ENCODE measurements at regions not wholly inside any gene's neighbourhood (a gene's known extent, or its start where the extent isn't known, plus 50 kb on each side); places are given as distances from the start of the nearest gene placed in this dataset.
A peak's percentile ranks its signal among the peaks of the same experiment; 100 is the strongest.
"Not testable (repeated sequence)": the region's sequence is repeated elsewhere in the genome, so short reads cannot be mapped to it uniquely, and the experiment has no call there.

GRCh38 chr13:50539791-50540530 is 303.5 kb downstream of the DLEU7 start:
- H4K20me1 ChIP-seq (ENCODE audit: insufficient read depth, low read length) = no peaks in the 10 kb centered on the region
- TF ChIP-seq, protein P1, sequence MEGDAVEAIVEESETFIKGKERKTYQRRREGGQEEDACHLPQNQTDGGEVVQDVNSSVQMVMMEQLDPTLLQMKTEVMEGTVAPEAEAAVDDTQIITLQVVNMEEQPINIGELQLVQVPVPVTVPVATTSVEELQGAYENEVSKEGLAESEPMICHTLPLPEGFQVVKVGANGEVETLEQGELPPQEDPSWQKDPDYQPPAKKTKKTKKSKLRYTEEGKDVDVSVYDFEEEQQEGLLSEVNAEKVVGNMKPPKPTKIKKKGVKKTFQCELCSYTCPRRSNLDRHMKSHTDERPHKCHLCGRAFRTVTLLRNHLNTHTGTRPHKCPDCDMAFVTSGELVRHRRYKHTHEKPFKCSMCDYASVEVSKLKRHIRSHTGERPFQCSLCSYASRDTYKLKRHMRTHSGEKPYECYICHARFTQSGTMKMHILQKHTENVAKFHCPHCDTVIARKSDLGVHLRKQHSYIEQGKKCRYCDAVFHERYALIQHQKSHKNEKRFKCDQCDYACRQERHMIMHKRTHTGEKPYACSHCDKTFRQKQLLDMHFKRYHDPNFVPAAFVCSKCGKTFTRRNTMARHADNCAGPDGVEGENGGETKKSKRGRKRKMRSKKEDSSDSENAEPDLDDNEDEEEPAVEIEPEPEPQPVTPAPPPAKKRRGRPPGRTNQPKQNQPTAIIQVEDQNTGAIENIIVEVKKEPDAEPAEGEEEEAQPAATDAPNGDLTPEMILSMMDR (IDR thresholded peaks at IDR 0.05; ENCODE audit: extremely low read depth, low read depth, low read length) = no peak
- DNase-seq (ENCODE audit: insufficient read length, low spot score, missing footprints) = no peak
- H2AFZ ChIP-seq (ENCODE audit: low read length) = no peak overlapping the region
- no peaks in the 10 kb centered on the region for H3K79me2 ChIP-seq (ENCODE audit: insufficient read depth, low read length)
- H3K4me2 ChIP-seq (ENCODE audit: insufficient read depth, low read length) = no peak overlapping the region
- H3K36me3 ChIP-seq (ENCODE audit: insufficient read depth, low read length) = no peaks in the 10 kb centered on the region
- H3K4me1 ChIP-seq (ENCODE audit: insufficient read depth, low read length) = peaks cover 24% of the 10 kb centered on the region
- H3K4me3 ChIP-seq (ENCODE audit: insufficient read depth, low read length) = no peak overlapping the region
- H3K27ac ChIP-seq (ENCODE audit: low read depth, low read length) = no peak overlapping the region
- no peaks in the 10 kb centered on the region for H3K9me3 ChIP-seq (ENCODE audit: low read depth, low read length)
- H3K27me3 ChIP-seq (ENCODE audit: insufficient read depth, low read length) = no peaks in the 10 kb centered on the region

GRCh38 chr13:50543141-50543540 is 300.4 kb downstream of the DLEU7 start:
- no peaks in the 10 kb centered on the region for H3K36me3 ChIP-seq (ENCODE audit: insufficient read depth, low read length)
- H3K27ac ChIP-seq (ENCODE audit: low read depth, low read length) = no peak overlapping the region
- no peak for DNase-seq (ENCODE audit: insufficient read length, low spot score, missing footprints)
- peaks cover 18% of the 10 kb centered on the region for H3K4me1 ChIP-seq (ENCODE audit: insufficient read depth, low read length)
- no peaks in the 10 kb centered on the region for H3K79me2 ChIP-seq (ENCODE audit: insufficient read depth, low read length)
- no peaks in the 10 kb centered on the region for H4K20me1 ChIP-seq (ENCODE audit: insufficient read depth, low read length)
- H3K9me3 ChIP-seq (ENCODE audit: low read depth, low read length) = no peaks in the 10 kb centered on the region
- no peak overlapping the region for H2AFZ ChIP-seq (ENCODE audit: low read length)
- TF ChIP-seq, protein P1 (IDR thresholded peaks at IDR 0.05; ENCODE audit: extremely low read depth, low read depth, low read length) = no peak
- no peak overlapping the region for H3K4me2 ChIP-seq (ENCODE audit: insufficient read depth, low read length)
- H3K4me3 ChIP-seq (ENCODE audit: insufficient read depth, low read length) = no peak overlapping the region
- H3K27me3 ChIP-seq (ENCODE audit: insufficient read depth, low read length) = no peaks in the 10 kb centered on the region

DNA sequence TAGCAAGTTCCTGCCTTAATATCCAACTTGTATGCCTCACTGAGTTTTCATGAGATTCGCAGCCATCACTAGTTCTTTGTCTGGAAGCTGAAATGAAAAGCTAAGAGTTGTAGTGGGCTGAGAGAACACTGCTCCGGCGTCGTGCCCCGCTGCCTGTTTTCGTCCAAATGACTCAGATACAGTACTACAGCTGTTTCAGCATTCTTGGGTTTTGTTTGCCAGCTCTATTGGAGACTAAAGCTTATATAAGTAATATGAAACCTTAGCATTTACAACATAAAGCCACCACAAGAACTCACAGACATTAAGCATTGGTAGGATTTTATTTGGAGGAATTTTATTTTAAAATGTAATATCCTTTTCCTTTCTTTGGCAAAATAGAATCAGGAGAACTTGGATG is 299.7 kb downstream of the DLEU7 start:
- Histone ChIP-seq H3K27ac (ENCODE audit: low read depth, low read length) (peak overlapping the region; percentile 32), H2AFZ (ENCODE audit: low read length) (peak overlapping the region; percentile 58), H4K20me1 (ENCODE audit: insufficient read depth, low read length) (no peaks in the 10 kb centered on the region), H3K4me1 (ENCODE audit: insufficient read depth, low read length) (peaks cover 18% of the 10 kb centered on the region), H3K9me3 (ENCODE audit: low read depth, low read length) (no peaks in the 10 kb centered on the region), H3K79me2 (ENCODE audit: insufficient read depth, low read length) (no peaks in the 10 kb centered on the region), H3K4me2 (ENCODE audit: insufficient read depth, low read length) (peak overlapping the region; percentile 71), H3K36me3 (ENCODE audit: insufficient read depth, low read length) (no peaks in the 10 kb centered on the region), H3K4me3 (ENCODE audit: insufficient read depth, low read length) (peak overlapping the region; percentile 48), H3K27me3 (ENCODE audit: insufficient read depth, low read length) (no peaks in the 10 kb centered on the region)
- TF ChIP-seq, protein P1 (IDR thresholded peaks at IDR 0.05; ENCODE audit: extremely low read depth, low read depth, low read length) = no peak
- no peak for DNase-seq (ENCODE audit: insufficient read length, low spot score, missing footprints)

DNA sequence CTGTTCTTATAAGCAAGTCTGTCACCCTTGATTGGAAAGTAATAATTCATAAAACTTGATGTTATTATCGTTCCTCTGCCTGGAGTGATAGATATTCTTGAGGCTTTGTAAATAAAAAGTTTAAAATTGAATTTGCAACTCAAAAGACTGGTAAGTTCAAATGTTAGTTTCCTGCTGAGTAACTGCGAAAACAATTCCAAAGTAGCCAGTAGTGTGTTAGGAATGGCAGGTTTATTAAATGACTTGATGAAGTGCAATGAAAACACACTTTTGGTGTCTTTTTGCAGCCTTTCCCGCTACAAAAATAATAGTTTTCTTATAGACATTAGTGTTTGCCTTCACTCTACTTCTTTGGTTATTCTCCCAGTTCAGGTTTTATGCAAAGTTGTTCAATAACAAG is 299.3 kb downstream of the DLEU7 start:
- Histone ChIP-seq H2AFZ (ENCODE audit: low read length) (no peak overlapping the region), H3K9me3 (ENCODE audit: low read depth, low read length) (no peaks in the 10 kb centered on the region), H3K27me3 (ENCODE audit: insufficient read depth, low read length) (no peaks in the 10 kb centered on the region), H3K4me2 (ENCODE audit: insufficient read depth, low read length) (peak overlapping the region; percentile 71), H3K4me3 (ENCODE audit: insufficient read depth, low read length) (no peak overlapping the region), H4K20me1 (ENCODE audit: insufficient read depth, low read length) (no peaks in the 10 kb centered on the region), H3K4me1 (ENCODE audit: insufficient read depth, low read length) (peaks cover 18% of the 10 kb centered on the region), H3K79me2 (ENCODE audit: insufficient read depth, low read length) (no peaks in the 10 kb centered on the region), H3K36me3 (ENCODE audit: insufficient read depth, low read length) (no peaks in the 10 kb centered on the region), H3K27ac (ENCODE audit: low read depth, low read length) (peak overlapping the region; percentile 32)
- TF ChIP-seq, protein P1 (IDR thresholded peaks at IDR 0.05; ENCODE audit: extremely low read depth, low read depth, low read length) = no peak
- no peak for DNase-seq (ENCODE audit: insufficient read length, low spot score, missing footprints)

GRCh38 chr13:50547175-50547574 is 296.3 kb downstream of the DLEU7 start:
- not testable (repeated sequence) for H3K4me3 ChIP-seq (ENCODE audit: insufficient read depth, low read length); H2AFZ ChIP-seq (ENCODE audit: low read length); H3K4me2 ChIP-seq (ENCODE audit: insufficient read depth, low read length); H3K27me3 ChIP-seq (ENCODE audit: insufficient read depth, low read length); DNase-seq (ENCODE audit: insufficient read length, low spot score, missing footprints); H3K79me2 ChIP-seq (ENCODE audit: insufficient read depth, low read length); H3K27ac ChIP-seq (ENCODE audit: low read depth, low read length); H4K20me1 ChIP-seq (ENCODE audit: insufficient read depth, low read length); H3K9me3 ChIP-seq (ENCODE audit: low read depth, low read length); H3K36me3 ChIP-seq (ENCODE audit: insufficient read depth, low read length)
- H3K4me1 ChIP-seq (ENCODE audit: insufficient read depth, low read length) = peaks cover 18% of the 10 kb centered on the region

All from osteoblast (primary cell).